GM21529 (cell line): ENCODE measurements at regions not wholly inside any gene's neighbourhood (a gene's known extent, or its start where the extent isn't known, plus 50 kb on each side); places are given as distances from the start of the nearest gene placed in this dataset.
"Not testable (repeated sequence)": the region's sequence is repeated elsewhere in the genome, so short reads cannot be mapped to it uniquely, and the experiment has no call there.

Source experiments
- ATAC-seq: cut with Tn5 transposase; IDR thresholded peaks from one replicate; pipeline ENCODE4 v1.9.1; 2021; ENCODE audit not compliant: unreplicated experiment

GRCh38 chr9:12204512-12204911, 488.7 kb upstream of the TYRP1 start:
- no peak for ATAC-seq

- ATAC-seq = no peak
Measured at GRCh38 chr9:12212860-12213259, 480.3 kb upstream of the TYRP1 start.

GRCh38 chr9:12221470-12221869, 471.7 kb upstream of the TYRP1 start:
- no peak for ATAC-seq

- ATAC-seq = no peak
Measured at GRCh38 chr9:12224449-12224848, 468.7 kb upstream of the TYRP1 start.

- ATAC-seq = no peak
Measured at GRCh38 chr9:12230708-12231107, 462.5 kb upstream of the TYRP1 start.

- no peak for ATAC-seq
Measured at GRCh38 chr9:12231832-12232231, 461.4 kb upstream of the TYRP1 start.

GRCh38 chr9:12232836-12233235, 460.3 kb upstream of the TYRP1 start:
- ATAC-seq = no peak

GRCh38 chr9:12253941-12254340, 439.2 kb upstream of the TYRP1 start:
- no peak for ATAC-seq

- no peak for ATAC-seq
Measured at GRCh38 chr9:12266758-12267157, 426.4 kb upstream of the TYRP1 start.

GRCh38 chr9:12271421-12271891, 421.7 kb upstream of the TYRP1 start:
- no peak for ATAC-seq

- no peak for ATAC-seq
Measured at GRCh38 chr9:12272471-12273120, 420.6 kb upstream of the TYRP1 start.

GRCh38 chr9:12274577-12274976, 418.6 kb upstream of the TYRP1 start:
- ATAC-seq = no peak

GRCh38 chr9:12276505-12276904, 416.7 kb upstream of the TYRP1 start:
- no peak for ATAC-seq

- ATAC-seq = no peak
Measured at GRCh38 chr9:12289711-12290110, 403.5 kb upstream of the TYRP1 start.

GRCh38 chr9:12290166-12290869, 402.9 kb upstream of the TYRP1 start:
- no peak for ATAC-seq

- no peak for ATAC-seq
Measured at GRCh38 chr9:12305211-12305610, 388.0 kb upstream of the TYRP1 start.

- no peak for ATAC-seq
Measured at GRCh38 chr9:12314589-12314988, 378.6 kb upstream of the TYRP1 start.

GRCh38 chr9:12318732-12319685, 374.2 kb upstream of the TYRP1 start:
- ATAC-seq = no peak

- no peak for ATAC-seq
Measured at GRCh38 chr9:12329623-12329985, 363.6 kb upstream of the TYRP1 start.

- not testable (repeated sequence) for ATAC-seq
Measured at GRCh38 chr9:12333966-12334365, 359.2 kb upstream of the TYRP1 start.

- no peak for ATAC-seq
Measured at GRCh38 chr9:12350775-12351174, 342.4 kb upstream of the TYRP1 start.
